GM23338 (cell line): ENCODE measurements at regions not wholly inside any gene's neighbourhood (a gene's known extent, or its start where the extent isn't known, plus 50 kb on each side); places are given as distances from the start of the nearest gene placed in this dataset.

Experiments used
- ATAC-seq: fragments of 200-7000 bp; cut with Tn5 transposase; 3 replicates; pipeline ENCODE4 v1.9.1; 2020
- DNase-seq: peaks from one replicate; pipeline ENCODE4 v3.0.0-alpha.2; 2015; ENCODE audit warnings: low spot score
- H2AFZ ChIP-seq: fragments of 200-600 bp; sonication (generic); 2 replicates; pipeline ENCODE4 v1.8.0; 2016; ENCODE audit warnings: antibody characterized with exemption, mild to moderate bottlenecking, moderate library complexity
- H3F3A ChIP-seq: fragments of 200-600 bp; sonication (generic); replicated peaks from 2 replicates; pipeline ENCODE4 v1.8.0; 2017; ENCODE audit warnings: antibody characterized with exemption, mixed run types, low read depth
- H3K27ac ChIP-seq: fragments of 200-600 bp; sonication (generic); 2 replicates; pipeline ENCODE4 v1.6.1; 2016; ENCODE audit warnings: low read depth
- H3K27me3 ChIP-seq: fragments of 200-600 bp; sonication (generic); 2 replicates; pipeline ENCODE4 v1.8.0; 2016; ENCODE audit warnings: mild to moderate bottlenecking, mixed run types, moderate library complexity; ENCODE audit not compliant: insufficient read depth
- H3K36me3 ChIP-seq: fragments of 200-600 bp; sonication (generic); 2 replicates; pipeline ENCODE4 v1.8.0; 2016; ENCODE audit warnings: mild to moderate bottlenecking; ENCODE audit not compliant: insufficient read depth
- H3K4me1 ChIP-seq: fragments of 200-600 bp; sonication (generic); 2 replicates; pipeline ENCODE4 v1.8.0; 2016; ENCODE audit warnings: mild to moderate bottlenecking, moderate library complexity; ENCODE audit not compliant: insufficient read depth
- H3K4me2 ChIP-seq: fragments of 200-600 bp; sonication (generic); 2 replicates; pipeline ENCODE4 v1.7.1; 2017; ENCODE audit warnings: mixed run types
- H3K4me3 ChIP-seq: fragments of 200-600 bp; sonication (generic); 2 replicates; pipeline ENCODE4 v1.6.1; 2016; ENCODE audit warnings: mixed run types
- H3K79me2 ChIP-seq: fragments of 200-600 bp; sonication (generic); replicated peaks from 2 replicates; pipeline ENCODE4 v1.8.0; 2017; ENCODE audit warnings: mild to moderate bottlenecking; ENCODE audit not compliant: insufficient read depth
- H3K9me2 ChIP-seq: fragments of 200-600 bp; sonication (generic); 2 replicates; pipeline ENCODE4 v1.8.0; 2017; ENCODE audit not compliant: insufficient read depth
- H4K20me1 ChIP-seq: fragments of 200-600 bp; sonication (generic); replicated peaks from 2 replicates; pipeline ENCODE4 v1.8.0; 2017; ENCODE audit warnings: mild to moderate bottlenecking; ENCODE audit not compliant: insufficient read depth
- H3K27ac Mint-ChIP-seq: 2 replicates; pipeline ENCODE4 v1.8.0; 2020; ENCODE audit warnings: inconsistent platforms, mild to moderate bottlenecking, moderate library complexity, mixed read lengths
- H3K27me3 Mint-ChIP-seq: 3 replicates; pipeline ENCODE4 v1.8.0; 2022; ENCODE audit warnings: low read depth, mild to moderate bottlenecking, moderate library complexity, mixed read lengths, inconsistent platforms; ENCODE audit not compliant: insufficient read depth, poor library complexity
- H3K36me3 Mint-ChIP-seq: 3 replicates; pipeline ENCODE4 v1.8.0; 2021; ENCODE audit warnings: low read depth, mild to moderate bottlenecking, inconsistent platforms, moderate library complexity, mixed read lengths
- H3K4me1 Mint-ChIP-seq: 3 replicates; pipeline ENCODE4 v1.8.0; 2020; ENCODE audit warnings: mild to moderate bottlenecking, inconsistent platforms, mixed read lengths
- H3K4me3 Mint-ChIP-seq: 3 replicates; pipeline ENCODE4 v1.8.0; 2021; ENCODE audit warnings: moderate library complexity, mild to moderate bottlenecking, inconsistent platforms, mixed read lengths
- H3K9me3 Mint-ChIP-seq: 3 replicates; pipeline ENCODE4 v1.8.0; 2020; ENCODE audit warnings: moderate library complexity, mild to moderate bottlenecking, inconsistent platforms, mixed read lengths
- EZH2phosphoT487 ChIP-seq: fragments of 200-600 bp; sonication (generic); IDR thresholded peaks from one replicate; pipeline ENCODE4 v1.8.1; 2018; ENCODE audit warnings: antibody characterized with exemption; ENCODE audit not compliant: unreplicated experiment
- NANOG ChIP-seq: IDR thresholded peaks from 2 replicates; pipeline ENCODE4 v1.6.1; 2016; ENCODE audit warnings: antibody characterized with exemption, borderline replicate concordance
- ZNF114 ChIP-seq: fragments of 250-450 bp; sonication (Bioruptor Pico); IDR thresholded peaks from 2 replicates; pipeline ENCODE4 v1.5.0; 2020; ENCODE audit warnings: mild to moderate bottlenecking, moderate library complexity
- ZNF331 ChIP-seq: fragments of 250-450 bp; sonication (Bioruptor Pico); IDR thresholded peaks from 2 replicates; pipeline ENCODE4 v1.5.0; 2020; ENCODE audit warnings: low read depth, mild to moderate bottlenecking, moderate library complexity
- TF ChIP-seq, protein P1 (sequence below): IDR thresholded peaks from 2 replicates; pipeline ENCODE4 v1.6.1; 2016; ENCODE audit warnings: antibody characterized with exemption
- TF ChIP-seq, protein P2 (sequence below): fragments of 250-450 bp; sonication (Bioruptor Pico); IDR thresholded peaks from 2 replicates; pipeline ENCODE4 v1.5.0; 2020; ENCODE audit warnings: mild to moderate bottlenecking, moderate library complexity

DNA sequence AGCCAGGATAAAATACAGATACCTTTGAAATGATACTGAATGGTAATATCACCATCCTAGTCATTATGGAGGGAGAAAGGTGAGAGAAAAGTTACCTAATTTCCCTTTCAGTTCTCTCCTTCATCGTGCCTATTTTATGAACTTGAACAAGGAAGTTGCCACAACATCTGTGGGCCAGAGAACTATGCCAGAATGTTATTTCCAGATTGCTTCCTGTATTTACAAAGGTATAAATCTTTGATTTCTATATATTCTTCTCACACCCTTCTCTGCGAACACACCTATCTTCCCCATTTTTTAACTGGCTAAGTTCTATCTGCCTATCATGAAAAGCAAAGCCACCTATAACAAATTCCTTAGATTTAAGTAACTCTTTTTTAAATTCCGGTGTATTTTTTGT, 163.6 kb upstream of the GRM7 start:
- Histone ChIP-seq H2AFZ (no peak overlapping the region), H3K36me3 (peaks cover 14% of the 10 kb centered on the region), H4K20me1 (no peaks in the 10 kb centered on the region), H3K79me2 (no peaks in the 10 kb centered on the region), H3K4me1 (no peaks in the 10 kb centered on the region), H3K9me2 (no peaks in the 10 kb centered on the region), H3K4me2 (no peak overlapping the region), H3K27me3 (no peaks in the 10 kb centered on the region), H3F3A (no peaks in the 10 kb centered on the region), H3K4me3 (no peak overlapping the region), H3K27ac (no peak overlapping the region)
- Mint-ChIP-seq H3K4me3 (no peak overlapping the region), H3K9me3 (peaks cover 63% of the 10 kb centered on the region), H3K4me1 (no peaks in the 10 kb centered on the region), H3K27me3 (no peaks in the 10 kb centered on the region), H3K27ac (no peak overlapping the region), H3K36me3 (peaks cover 29% of the 10 kb centered on the region)
- no peak for ATAC-seq
- no peak for DNase-seq
- TF ChIP-seq ZNF331 (CRISPR knock-in tag) (no peak), EZH2phosphoT487 (no peak), ZNF114 (CRISPR knock-in tag) (no peak), NANOG (no peak)
- TF ChIP-seq, protein P1, sequence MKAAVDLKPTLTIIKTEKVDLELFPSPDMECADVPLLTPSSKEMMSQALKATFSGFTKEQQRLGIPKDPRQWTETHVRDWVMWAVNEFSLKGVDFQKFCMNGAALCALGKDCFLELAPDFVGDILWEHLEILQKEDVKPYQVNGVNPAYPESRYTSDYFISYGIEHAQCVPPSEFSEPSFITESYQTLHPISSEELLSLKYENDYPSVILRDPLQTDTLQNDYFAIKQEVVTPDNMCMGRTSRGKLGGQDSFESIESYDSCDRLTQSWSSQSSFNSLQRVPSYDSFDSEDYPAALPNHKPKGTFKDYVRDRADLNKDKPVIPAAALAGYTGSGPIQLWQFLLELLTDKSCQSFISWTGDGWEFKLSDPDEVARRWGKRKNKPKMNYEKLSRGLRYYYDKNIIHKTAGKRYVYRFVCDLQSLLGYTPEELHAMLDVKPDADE = no peak
- TF ChIP-seq, protein P2, sequence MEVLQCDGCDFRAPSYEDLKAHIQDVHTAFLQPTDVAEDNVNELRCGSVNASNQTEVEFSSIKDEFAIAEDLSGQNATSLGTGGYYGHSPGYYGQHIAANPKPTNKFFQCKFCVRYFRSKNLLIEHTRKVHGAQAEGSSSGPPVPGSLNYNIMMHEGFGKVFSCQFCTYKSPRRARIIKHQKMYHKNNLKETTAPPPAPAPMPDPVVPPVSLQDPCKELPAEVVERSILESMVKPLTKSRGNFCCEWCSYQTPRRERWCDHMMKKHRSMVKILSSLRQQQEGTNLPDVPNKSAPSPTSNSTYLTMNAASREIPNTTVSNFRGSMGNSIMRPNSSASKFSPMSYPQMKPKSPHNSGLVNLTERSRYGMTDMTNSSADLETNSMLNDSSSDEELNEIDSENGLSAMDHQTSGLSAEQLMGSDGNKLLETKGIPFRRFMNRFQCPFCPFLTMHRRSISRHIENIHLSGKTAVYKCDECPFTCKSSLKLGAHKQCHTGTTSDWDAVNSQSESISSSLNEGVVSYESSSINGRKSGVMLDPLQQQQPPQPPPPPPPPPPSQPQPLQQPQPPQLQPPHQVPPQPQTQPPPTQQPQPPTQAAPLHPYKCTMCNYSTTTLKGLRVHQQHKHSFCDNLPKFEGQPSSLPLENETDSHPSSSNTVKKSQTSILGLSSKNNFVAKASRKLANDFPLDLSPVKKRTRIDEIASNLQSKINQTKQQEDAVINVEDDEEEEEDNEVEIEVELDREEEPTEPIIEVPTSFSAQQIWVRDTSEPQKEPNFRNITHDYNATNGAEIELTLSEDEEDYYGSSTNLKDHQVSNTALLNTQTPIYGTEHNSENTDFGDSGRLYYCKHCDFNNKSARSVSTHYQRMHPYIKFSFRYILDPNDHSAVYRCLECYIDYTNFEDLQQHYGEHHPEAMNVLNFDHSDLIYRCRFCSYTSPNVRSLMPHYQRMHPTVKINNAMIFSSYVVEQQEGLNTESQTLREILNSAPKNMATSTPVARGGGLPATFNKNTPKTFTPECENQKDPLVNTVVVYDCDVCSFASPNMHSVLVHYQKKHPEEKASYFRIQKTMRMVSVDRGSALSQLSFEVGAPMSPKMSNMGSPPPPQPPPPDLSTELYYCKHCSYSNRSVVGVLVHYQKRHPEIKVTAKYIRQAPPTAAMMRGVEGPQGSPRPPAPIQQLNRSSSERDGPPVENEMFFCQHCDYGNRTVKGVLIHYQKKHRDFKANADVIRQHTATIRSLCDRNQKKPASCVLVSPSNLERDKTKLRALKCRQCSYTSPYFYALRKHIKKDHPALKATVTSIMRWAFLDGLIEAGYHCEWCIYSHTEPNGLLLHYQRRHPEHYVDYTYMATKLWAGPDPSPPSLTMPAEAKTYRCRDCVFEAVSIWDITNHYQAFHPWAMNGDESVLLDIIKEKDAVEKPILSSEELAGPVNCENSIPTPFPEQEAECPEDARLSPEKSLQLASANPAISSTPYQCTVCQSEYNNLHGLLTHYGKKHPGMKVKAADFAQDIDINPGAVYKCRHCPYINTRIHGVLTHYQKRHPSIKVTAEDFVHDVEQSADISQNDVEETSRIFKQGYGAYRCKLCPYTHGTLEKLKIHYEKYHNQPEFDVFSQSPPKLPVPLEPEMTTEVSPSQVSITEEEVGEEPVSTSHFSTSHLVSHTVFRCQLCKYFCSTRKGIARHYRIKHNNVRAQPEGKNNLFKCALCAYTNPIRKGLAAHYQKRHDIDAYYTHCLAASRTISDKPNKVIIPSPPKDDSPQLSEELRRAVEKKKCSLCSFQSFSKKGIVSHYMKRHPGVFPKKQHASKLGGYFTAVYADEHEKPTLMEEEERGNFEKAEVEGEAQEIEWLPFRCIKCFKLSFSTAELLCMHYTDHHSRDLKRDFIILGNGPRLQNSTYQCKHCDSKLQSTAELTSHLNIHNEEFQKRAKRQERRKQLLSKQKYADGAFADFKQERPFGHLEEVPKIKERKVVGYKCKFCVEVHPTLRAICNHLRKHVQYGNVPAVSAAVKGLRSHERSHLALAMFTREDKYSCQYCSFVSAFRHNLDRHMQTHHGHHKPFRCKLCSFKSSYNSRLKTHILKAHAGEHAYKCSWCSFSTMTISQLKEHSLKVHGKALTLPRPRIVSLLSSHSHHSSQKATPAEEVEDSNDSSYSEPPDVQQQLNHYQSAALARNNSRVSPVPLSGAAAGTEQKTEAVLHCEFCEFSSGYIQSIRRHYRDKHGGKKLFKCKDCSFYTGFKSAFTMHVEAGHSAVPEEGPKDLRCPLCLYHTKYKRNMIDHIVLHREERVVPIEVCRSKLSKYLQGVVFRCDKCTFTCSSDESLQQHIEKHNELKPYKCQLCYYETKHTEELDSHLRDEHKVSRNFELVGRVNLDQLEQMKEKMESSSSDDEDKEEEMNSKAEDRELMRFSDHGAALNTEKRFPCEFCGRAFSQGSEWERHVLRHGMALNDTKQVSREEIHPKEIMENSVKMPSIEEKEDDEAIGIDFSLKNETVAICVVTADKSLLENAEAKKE (CRISPR knock-in tag) = no peak

DNA sequence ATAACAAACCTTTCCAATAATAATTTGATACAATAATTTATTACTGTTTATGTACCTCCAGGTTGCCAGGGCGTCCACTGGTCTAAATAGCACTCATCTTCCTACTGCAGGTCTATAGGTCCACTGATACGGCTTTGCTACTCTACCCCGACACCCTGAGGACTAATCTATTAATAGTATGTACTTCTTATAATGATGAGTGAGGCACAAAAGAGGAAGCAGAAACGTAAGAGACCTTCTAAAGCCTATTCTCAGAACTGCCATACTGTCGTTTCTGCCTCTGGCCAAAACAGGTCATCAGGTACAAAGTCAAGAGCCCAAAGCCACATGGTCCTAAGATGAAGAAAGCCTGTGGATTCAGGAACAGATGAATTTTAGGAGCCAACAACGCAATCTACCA, 163.2 kb upstream of the GRM7 start:
- Histone ChIP-seq H2AFZ (no peak overlapping the region), H4K20me1 (no peaks in the 10 kb centered on the region), H3F3A (no peaks in the 10 kb centered on the region), H3K27ac (no peak overlapping the region), H3K4me3 (no peak overlapping the region), H3K9me2 (no peaks in the 10 kb centered on the region), H3K4me2 (no peak overlapping the region), H3K4me1 (no peaks in the 10 kb centered on the region), H3K27me3 (no peaks in the 10 kb centered on the region), H3K79me2 (no peaks in the 10 kb centered on the region), H3K36me3 (peaks cover 14% of the 10 kb centered on the region)
- H3K4me1 Mint-ChIP-seq = no peaks in the 10 kb centered on the region
- no peak overlapping the region for H3K27ac Mint-ChIP-seq
- DNase-seq (no peak), ATAC-seq (no peak)
- peaks cover 63% of the 10 kb centered on the region for H3K9me3 Mint-ChIP-seq
- H3K36me3 Mint-ChIP-seq = peaks cover 33% of the 10 kb centered on the region
- no peak overlapping the region for H3K4me3 Mint-ChIP-seq
- no peaks in the 10 kb centered on the region for H3K27me3 Mint-ChIP-seq
- TF ChIP-seq, protein P2 (CRISPR knock-in tag) = no peak
